SK-N-MC (cell line): ENCODE measurements at regions not wholly inside any gene's neighbourhood (a gene's known extent, or its start where the extent isn't known, plus 50 kb on each side); places are given as distances from the start of the nearest gene placed in this dataset.

Experiments
- FOXP2 ChIP-seq: optimal IDR thresholded peaks from 2 replicates; pipeline ENCODE3; 2011; ENCODE audit warnings: mild to moderate bottlenecking, moderate library complexity; ENCODE audit not compliant: insufficient read depth; ENCODE audit errors: extremely low read length, control extremely low read depth
- POLR2AphosphoS5 ChIP-seq: IDR thresholded peaks from 2 replicates; pipeline ENCODE4 v1.6.1; 2012; ENCODE audit warnings: mild to moderate bottlenecking, low read depth, low read length, borderline replicate concordance

- TF ChIP-seq FOXP2 (no peak), POLR2AphosphoS5 (no peak)
Observed at GRCh38 chr12:118746960-118747359, 234.4 kb upstream of the SRRM4 start.
